HG02938 (cell line): ENCODE measurements at regions not wholly inside any gene's neighbourhood (a gene's known extent, or its start where the extent isn't known, plus 50 kb on each side); places are given as distances from the start of the nearest gene placed in this dataset.

Experiments
- ATAC-seq: cut with Tn5 transposase; IDR thresholded peaks from one replicate; pipeline ENCODE4 v1.9.1; 2021; ENCODE audit warnings: mild to moderate bottlenecking, moderate library complexity; ENCODE audit not compliant: unreplicated experiment

DNA sequence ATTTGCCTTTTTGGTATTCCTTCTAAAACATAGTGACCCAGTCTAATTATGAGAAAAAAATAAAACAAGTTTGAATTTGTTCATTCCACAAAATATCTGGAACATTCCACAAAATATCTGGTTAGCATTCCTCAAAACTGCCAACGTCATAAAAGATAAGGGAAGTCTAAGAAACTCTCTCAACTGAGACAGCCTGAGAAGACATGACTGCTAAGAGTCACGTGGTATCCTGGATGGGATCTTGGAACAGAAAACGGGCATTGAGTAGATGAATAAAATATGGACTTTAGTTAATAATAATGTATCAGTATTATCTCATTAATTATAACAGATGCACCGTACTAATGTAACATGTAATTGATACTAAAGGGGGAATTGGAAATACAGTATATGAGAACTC lies 280.9 kb downstream of the ARAP2 start:
- no peak for ATAC-seq

GRCh38 chr4:35963974-35964515 lies 280.3 kb downstream of the ARAP2 start:
- ATAC-seq = no peak

- peak; percentile 74 for ATAC-seq
Measured at GRCh38 chr4:35965300-35965699, 279.0 kb downstream of the ARAP2 start.

DNA sequence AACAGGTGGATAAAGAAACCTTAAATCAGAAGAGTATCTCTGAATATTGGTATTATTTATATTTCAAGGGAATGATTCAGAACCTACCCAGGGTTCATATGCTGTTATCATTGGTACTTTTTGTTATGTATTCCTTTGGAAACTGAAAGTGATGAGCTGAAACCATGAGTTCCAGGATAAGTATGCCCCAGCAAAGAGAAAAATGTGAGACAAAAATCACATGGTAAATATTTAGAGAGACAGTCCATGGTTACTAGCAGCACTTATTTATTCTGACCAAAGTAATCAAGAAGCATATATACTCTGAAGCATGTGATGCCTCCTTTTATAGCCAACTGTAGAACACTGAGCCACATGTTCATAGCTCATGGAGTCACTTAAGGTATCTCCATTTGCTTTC lies 277.7 kb downstream of the ARAP2 start:
- ATAC-seq = peak; percentile 65

DNA sequence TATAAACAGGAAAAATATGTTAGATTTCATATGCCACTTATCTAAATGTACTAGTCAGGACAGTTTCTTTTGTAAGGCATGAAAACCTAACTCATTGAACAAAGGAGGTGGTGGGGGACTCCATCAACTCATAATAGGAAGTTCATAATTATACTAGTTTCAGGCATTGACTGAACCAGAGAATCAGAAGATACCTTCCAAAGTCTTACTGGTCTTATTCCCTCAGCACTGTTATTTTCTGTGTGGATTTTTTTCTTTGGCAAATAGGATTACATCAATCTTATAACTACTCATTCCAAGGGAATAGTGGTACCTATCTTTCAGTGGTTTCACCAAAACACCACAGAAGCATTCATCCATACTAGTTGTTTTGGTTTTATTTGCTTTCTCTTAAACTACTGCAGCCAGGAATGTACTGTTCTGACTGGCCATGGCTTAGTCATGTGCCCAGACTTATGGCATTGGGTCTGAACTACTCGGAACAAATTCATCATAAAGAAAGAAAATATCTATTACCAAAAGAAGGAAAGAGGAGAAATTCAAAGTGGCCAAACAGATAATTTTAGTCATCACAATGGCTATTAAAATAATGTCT lies 273.9 kb downstream of the ARAP2 start:
- ATAC-seq = peak; percentile 61

- ATAC-seq = no peak
Measured at GRCh38 chr4:35972814-35973213, 271.5 kb downstream of the ARAP2 start.

DNA sequence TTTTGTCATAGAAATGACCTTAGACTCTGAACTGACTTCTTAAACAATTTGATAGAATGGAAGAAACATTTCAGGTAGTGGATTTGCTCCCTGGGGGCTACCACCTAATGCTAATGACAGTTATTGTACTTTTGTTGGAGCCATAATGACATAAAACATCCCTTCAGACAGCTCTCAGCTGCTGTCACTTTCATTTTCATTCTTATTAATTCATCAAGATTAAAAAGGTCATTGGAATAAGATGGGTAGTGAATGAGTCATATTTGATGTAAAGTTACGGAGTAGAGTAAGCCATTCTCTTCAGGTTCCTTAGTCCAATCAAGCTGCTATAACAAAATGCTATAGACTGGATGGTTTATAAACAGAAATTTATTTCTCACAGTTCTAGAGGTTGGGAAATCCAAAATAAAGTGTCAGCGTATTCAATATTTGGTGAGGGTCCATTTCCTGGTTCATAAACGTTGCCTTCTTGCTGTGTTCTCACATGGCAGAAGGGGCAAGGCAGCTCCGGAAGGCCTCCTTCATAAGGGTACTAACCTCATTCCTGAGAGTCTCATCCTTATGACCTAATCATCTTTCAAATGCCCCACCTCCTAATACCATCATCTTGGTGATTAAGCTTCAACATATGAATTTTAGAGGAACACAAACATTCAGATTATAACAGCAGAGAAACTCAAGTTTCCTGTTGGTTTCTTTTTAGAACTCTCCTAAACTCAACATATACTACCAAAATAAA lies 268.5 kb downstream of the ARAP2 start:
- ATAC-seq = peak; percentile 72

DNA sequence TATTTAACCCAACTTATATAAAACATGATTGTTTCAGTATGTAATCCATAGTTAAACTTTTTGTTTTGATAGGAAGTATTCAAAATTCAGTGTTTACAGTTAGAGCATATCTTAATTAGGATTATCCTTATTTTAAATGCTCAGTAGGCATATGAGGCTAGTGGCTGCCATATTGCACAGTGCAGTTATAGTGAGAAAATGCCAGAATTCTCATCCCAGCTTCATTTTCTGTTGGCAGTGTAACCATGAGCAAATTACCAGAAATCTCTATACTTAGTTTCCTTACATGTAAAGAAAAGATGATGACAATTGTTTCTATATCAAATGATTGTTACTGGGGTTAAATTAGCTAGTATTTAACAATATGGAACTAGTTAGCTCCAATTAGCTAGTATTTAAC lies 265.8 kb downstream of the ARAP2 start:
- no peak for ATAC-seq

- ATAC-seq = no peak
Measured at GRCh38 chr4:35982318-35982717, 262.0 kb downstream of the ARAP2 start.

DNA sequence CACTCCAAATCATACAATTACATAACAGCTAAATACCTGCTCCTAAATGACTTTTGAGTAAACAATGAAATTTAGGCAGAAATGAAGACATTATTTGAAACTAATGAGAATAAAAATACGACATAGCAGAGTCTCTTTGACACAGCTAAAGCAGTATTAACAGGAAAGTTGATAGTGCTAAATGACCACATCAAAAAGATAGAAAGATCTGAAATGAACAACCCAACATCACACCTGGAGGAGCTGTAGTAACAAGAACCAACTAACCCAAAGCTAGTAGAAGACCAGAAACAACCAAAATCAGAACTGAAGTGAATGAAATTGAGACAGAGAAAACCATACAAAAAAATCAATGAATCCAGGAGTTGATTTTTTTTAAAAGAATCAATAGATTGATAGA lies 257.8 kb downstream of the ARAP2 start:
- no peak for ATAC-seq

- no peak for ATAC-seq
Measured at GRCh38 chr4:35993606-35994005, 250.7 kb downstream of the ARAP2 start.

DNA sequence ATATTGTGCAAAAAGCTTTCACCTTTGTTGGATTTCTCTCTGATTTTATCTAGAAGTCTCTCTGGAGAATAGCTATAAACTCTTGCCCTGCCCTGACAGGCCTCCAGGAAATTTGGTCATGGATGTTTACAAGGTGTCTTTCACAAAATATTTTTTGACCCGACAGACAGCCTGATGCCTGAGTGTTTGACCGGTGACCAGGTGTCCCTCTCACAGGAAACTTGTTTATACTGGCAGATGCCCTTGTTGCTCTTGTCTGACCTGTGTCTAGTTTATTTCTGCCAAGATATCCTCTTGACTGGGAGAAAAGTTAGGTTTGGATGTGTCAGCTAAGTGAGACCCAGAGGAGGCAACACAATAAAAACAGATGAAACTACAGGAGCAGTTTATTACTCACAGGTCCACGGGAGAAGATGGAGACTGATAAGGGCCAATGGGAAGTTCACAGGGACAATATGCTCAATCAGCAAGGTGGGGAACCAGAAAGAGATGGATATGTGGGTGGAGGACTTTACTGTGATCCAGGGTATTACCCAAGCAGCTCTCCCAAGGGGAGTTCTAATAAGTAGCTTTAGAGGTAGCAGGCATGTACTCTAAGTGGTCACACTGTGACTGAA lies 243.3 kb downstream of the ARAP2 start:
- no peak for ATAC-seq

DNA sequence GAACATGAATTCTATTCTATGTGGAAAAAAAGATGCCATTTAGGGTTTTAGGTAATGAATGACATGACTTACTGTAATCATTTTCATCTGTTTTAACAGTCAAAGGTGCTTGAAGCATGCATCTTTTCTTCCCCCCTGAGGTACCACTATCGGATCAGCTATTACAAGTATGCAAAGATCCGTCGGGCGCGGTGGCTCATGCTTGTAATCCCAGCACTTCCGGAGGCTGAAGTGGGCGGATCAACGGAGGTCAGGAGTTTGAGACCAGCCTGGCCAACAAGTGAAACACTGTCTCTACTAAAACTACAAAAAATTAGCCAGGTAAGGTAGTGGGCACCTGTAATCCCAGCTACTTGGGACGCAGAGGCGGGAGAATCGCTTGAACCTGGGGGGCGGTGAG lies 241.3 kb downstream of the ARAP2 start:
- no peak for ATAC-seq

GRCh38 chr4:36004204-36004851 lies 240.0 kb downstream of the ARAP2 start:
- no peak for ATAC-seq

DNA sequence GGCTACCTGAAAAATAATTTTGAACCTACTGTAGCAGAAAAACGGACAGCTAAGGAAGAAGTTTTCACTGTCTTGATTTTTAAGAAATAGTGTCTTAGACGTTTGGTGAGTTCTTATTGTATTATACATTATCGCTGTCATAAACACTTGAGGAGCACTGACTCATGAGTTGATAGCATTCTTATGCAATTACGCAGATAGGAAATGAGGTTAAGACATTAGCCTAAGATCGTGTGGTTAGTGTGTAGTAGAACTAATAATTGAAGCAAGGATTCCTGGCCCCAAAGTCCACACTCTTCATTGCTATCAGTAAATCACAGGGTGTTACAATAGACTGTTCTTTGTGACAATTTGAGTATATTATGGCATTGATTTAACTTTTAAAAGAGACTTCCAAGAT lies 238.1 kb downstream of the ARAP2 start:
- no peak for ATAC-seq

GRCh38 chr4:36010397-36010929 lies 233.9 kb downstream of the ARAP2 start:
- no peak for ATAC-seq

- ATAC-seq = no peak
Measured at GRCh38 chr4:36011381-36011780, 232.9 kb downstream of the ARAP2 start.

DNA sequence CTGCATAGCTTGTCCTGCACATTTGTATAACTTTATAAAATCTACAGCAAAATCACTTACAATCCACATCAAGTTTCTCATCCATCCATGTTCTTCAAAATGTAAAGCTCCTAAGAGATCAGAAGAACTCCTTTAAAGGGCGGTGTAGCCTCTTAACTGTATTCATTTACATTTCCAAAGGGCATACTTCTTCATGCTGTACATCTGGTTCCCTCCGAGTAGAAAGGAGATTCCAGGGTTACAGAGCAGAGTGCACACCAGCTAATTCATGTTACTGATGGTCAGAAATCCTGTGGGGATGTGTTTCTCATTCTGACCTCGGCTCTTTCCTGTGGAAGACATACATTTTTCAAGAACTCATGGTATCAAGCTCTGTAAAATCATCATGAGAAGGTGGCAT lies 231.8 kb downstream of the ARAP2 start:
- ATAC-seq = no peak

DNA sequence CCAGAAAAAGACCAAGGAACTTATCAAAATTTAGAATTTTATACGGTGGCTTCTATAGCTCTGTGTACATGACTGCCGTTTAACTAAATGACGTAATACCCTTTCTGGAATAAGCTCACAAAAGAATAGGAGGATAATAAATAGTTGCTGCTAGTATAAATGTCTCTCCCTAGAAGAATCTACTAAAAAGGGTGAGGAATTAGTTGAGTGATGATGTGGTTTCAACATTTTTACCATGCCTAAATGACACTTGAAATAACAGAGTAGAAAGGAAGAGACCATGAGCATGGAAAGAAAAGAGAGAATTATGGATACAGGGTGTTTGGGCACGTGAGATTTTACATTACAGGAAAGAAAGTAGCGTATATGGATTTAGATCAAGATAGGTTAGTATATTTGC lies 231.1 kb downstream of the ARAP2 start:
- ATAC-seq = no peak
